ENCODE measurements at regions not wholly inside any gene's neighbourhood (a gene's known extent, or its start where the extent isn't known, plus 50 kb on each side); places are given as distances from the start of the nearest gene placed in this dataset.

GRCh38 chr9:32841314-32841713 is 58.0 kb downstream of the TMEM215 start:
- no peak overlapping the region for H3K27ac ChIP-seq (ENCODE audit: low read length)
- DNase-seq (ENCODE audit: low read depth, low spot score), result no peak
- in situ Hi-C loops (cut with HindIII; ENCODE audit: low pct_unique_long_range_greater_than_20kb, low sequenced_read_pairs), result no loop called here
- ATAC-seq, result no peak
- H3K9me3 ChIP-seq (ENCODE audit: control insufficient read depth, insufficient read depth, low read depth, low read length), result no peaks in the 10 kb centered on the region
- H3K36me3 ChIP-seq (ENCODE audit: control insufficient read depth, insufficient read depth, low read length), result no peaks in the 10 kb centered on the region
- no peak overlapping the region for H3K4me3 ChIP-seq (ENCODE audit: low read depth in 2 of 2, low read length in 2 of 2)
- H3K27me3 ChIP-seq (ENCODE audit: control insufficient read depth, insufficient read depth, low read length), result peaks cover 7% of the 10 kb centered on the region
- ChIA-PET POLR2A (no interaction called here), CTCF (no interaction called here)
- no peak for TF ChIP-seq CTCF (IDR thresholded peaks at IDR 0.05)
- no peak for TF ChIP-seq TCF7L2 (IDR thresholded peaks at IDR 0.05; ENCODE audit: low read depth, low read length)
- TF ChIP-seq POLR2AphosphoS5 (IDR thresholded peaks at IDR 0.05; ENCODE audit: low read depth, low read length), result no peak
- no peak for TF ChIP-seq REST (IDR thresholded peaks at IDR 0.05; ENCODE audit: insufficient read depth in 1 of 2, low read depth in 2 of 2, low read length in 1 of 2)
- TF ChIP-seq SIN3A (IDR thresholded peaks at IDR 0.05; ENCODE audit: borderline replicate concordance, insufficient read depth, low read depth, low read length), result no peak
- intact Hi-C loops (cut with micrococcal nuclease; ENCODE audit: unreplicated experiment), result no loop called here
- no TSS peak for BruUV-seq (replicated peaks)
- H3K4me1 ChIP-seq (ENCODE audit: control insufficient read depth, insufficient read depth, low read length), result no peaks in the 10 kb centered on the region

GRCh38 chr9:32843295-32843694 is 60.0 kb downstream of the TMEM215 start:
- POLR2A ChIA-PET, result no interaction called here
- BruUV-seq (replicated peaks), result no TSS peak
- H3K36me3 ChIP-seq (ENCODE audit: control insufficient read depth, insufficient read depth, low read length), result no peaks in the 10 kb centered on the region
- in situ Hi-C loops (cut with HindIII; ENCODE audit: low pct_unique_long_range_greater_than_20kb, low sequenced_read_pairs), result no loop called here
- CTCF ChIA-PET, result no interaction called here
- peaks cover 4% of the 10 kb centered on the region for H3K27me3 ChIP-seq (ENCODE audit: control insufficient read depth, insufficient read depth, low read length)
- no peaks in the 10 kb centered on the region for H3K9me3 ChIP-seq (ENCODE audit: control insufficient read depth, insufficient read depth, low read depth, low read length)
- no peaks in the 10 kb centered on the region for H3K4me1 ChIP-seq (ENCODE audit: control insufficient read depth, insufficient read depth, low read length)
- ATAC-seq, result no peak
- H3K4me3 ChIP-seq (ENCODE audit: low read depth in 2 of 2, low read length in 2 of 2), result no peak overlapping the region
- intact Hi-C loops (cut with micrococcal nuclease; ENCODE audit: unreplicated experiment), result no loop called here
- no peak for DNase-seq (ENCODE audit: low read depth, low spot score)
- TF ChIP-seq SIN3A (IDR thresholded peaks at IDR 0.05; ENCODE audit: borderline replicate concordance, insufficient read depth, low read depth, low read length) (no peak), POLR2AphosphoS5 (IDR thresholded peaks at IDR 0.05; ENCODE audit: low read depth, low read length) (no peak), CTCF (IDR thresholded peaks at IDR 0.05) (no peak), TCF7L2 (IDR thresholded peaks at IDR 0.05; ENCODE audit: low read depth, low read length) (no peak), REST (IDR thresholded peaks at IDR 0.05; ENCODE audit: insufficient read depth in 1 of 2, low read depth in 2 of 2, low read length in 1 of 2) (no peak)
- no peak overlapping the region for H3K27ac ChIP-seq (ENCODE audit: low read length)

All from Panc1 (cell line).